Smooth muscle cell of the brain vasculature (primary cell): ENCODE measurements at regions not wholly inside any gene's neighbourhood (a gene's known extent, or its start where the extent isn't known, plus 50 kb on each side); places are given as distances from the start of the nearest gene placed in this dataset.
A peak's percentile ranks its signal among the peaks of the same experiment; 100 is the strongest.

Source experiments
- DNase-seq: peaks from one replicate; pipeline ENCODE4 v3.0.0-alpha.2; 2012; ENCODE audit warnings: low read depth, low spot score

- DNase-seq: no peak
Measured at GRCh38 chr3:150268426-150269391, 139.4 kb upstream of the TSC22D2 start.

- DNase-seq: no peak
Measured at GRCh38 chr3:150267288-150267687, 140.8 kb upstream of the TSC22D2 start.

GRCh38 chr3:150265305-150265704 lies 142.8 kb upstream of the TSC22D2 start:
- DNase-seq: no peak

GRCh38 chr3:150264561-150265279 lies 143.4 kb upstream of the TSC22D2 start:
- DNase-seq: no peak

- no peak for DNase-seq
Measured at GRCh38 chr3:150261958-150262357, 146.1 kb upstream of the TSC22D2 start.

- no peak for DNase-seq
Measured at GRCh38 chr3:150261418-150261817, 146.7 kb upstream of the TSC22D2 start.

GRCh38 chr3:150260398-150260710 lies 147.7 kb upstream of the TSC22D2 start:
- DNase-seq: no peak

- DNase-seq: no peak
Measured at GRCh38 chr3:150259526-150260397, 148.3 kb upstream of the TSC22D2 start.

GRCh38 chr3:150256782-150257181 lies 151.3 kb upstream of the TSC22D2 start:
- DNase-seq: no peak

- no peak for DNase-seq
Measured at GRCh38 chr3:150256318-150256717, 151.8 kb upstream of the TSC22D2 start.

- DNase-seq: no peak
Measured at GRCh38 chr3:150255826-150256225, 152.3 kb upstream of the TSC22D2 start.

- DNase-seq: no peak
Measured at GRCh38 chr3:150255413-150255812, 152.7 kb upstream of the TSC22D2 start.

GRCh38 chr3:150254309-150254708 lies 153.8 kb upstream of the TSC22D2 start:
- no peak for DNase-seq

GRCh38 chr3:150253622-150254021 lies 154.5 kb upstream of the TSC22D2 start:
- no peak for DNase-seq

GRCh38 chr3:150252462-150252861 lies 155.6 kb upstream of the TSC22D2 start:
- peak; percentile 53 for DNase-seq

- DNase-seq: no peak
Measured at GRCh38 chr3:150251187-150252062, 156.7 kb upstream of the TSC22D2 start.

GRCh38 chr3:150249779-150250470 lies 158.2 kb upstream of the TSC22D2 start:
- DNase-seq: no peak

- no peak for DNase-seq
Measured at GRCh38 chr3:150248888-150249681, 159.0 kb upstream of the TSC22D2 start.

GRCh38 chr3:150248116-150248887 lies 159.8 kb upstream of the TSC22D2 start:
- peak; percentile 65 for DNase-seq
